ENCODE measurements at regions not wholly inside any gene's neighbourhood (a gene's known extent, or its start where the extent isn't known, plus 50 kb on each side); places are given as distances from the start of the nearest gene placed in this dataset.
A peak's percentile ranks its signal among the peaks of the same experiment; 100 is the strongest.

GRCh38 chr6:50264995-50265571 is 215.4 kb upstream of the DEFB112 start:
- TF ChIP-seq, protein P1, sequence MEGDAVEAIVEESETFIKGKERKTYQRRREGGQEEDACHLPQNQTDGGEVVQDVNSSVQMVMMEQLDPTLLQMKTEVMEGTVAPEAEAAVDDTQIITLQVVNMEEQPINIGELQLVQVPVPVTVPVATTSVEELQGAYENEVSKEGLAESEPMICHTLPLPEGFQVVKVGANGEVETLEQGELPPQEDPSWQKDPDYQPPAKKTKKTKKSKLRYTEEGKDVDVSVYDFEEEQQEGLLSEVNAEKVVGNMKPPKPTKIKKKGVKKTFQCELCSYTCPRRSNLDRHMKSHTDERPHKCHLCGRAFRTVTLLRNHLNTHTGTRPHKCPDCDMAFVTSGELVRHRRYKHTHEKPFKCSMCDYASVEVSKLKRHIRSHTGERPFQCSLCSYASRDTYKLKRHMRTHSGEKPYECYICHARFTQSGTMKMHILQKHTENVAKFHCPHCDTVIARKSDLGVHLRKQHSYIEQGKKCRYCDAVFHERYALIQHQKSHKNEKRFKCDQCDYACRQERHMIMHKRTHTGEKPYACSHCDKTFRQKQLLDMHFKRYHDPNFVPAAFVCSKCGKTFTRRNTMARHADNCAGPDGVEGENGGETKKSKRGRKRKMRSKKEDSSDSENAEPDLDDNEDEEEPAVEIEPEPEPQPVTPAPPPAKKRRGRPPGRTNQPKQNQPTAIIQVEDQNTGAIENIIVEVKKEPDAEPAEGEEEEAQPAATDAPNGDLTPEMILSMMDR (conservative IDR thresholded peaks at IDR 0.05; ENCODE audit: low read depth, low read length): peak; percentile 55
- TF ChIP-seq EZH2 (IDR thresholded peaks at IDR 0.05; ENCODE audit: borderline replicate concordance, low read depth, low read length, poor library complexity, severe bottlenecking): no peak

Data from A673 (cell line).